Neural crest cell (in vitro differentiated cells): ENCODE measurements at regions not wholly inside any gene's neighbourhood (a gene's known extent, or its start where the extent isn't known, plus 50 kb on each side); places are given as distances from the start of the nearest gene placed in this dataset.
"Not testable (repeated sequence)": the region's sequence is repeated elsewhere in the genome, so short reads cannot be mapped to it uniquely, and the experiment has no call there.

Source experiments
- DNase-seq: peaks from one replicate; pipeline ENCODE4 v3.0.0; 2021; ENCODE audit warnings: low read depth, mixed read lengths, low spot score
- H3K27ac Mint-ChIP-seq: one replicate; pipeline ENCODE4 v1.8.0; 2021; ENCODE audit warnings: mild to moderate bottlenecking, mixed read lengths; ENCODE audit not compliant: unreplicated experiment
- H3K27me3 Mint-ChIP-seq: 2 replicates; pipeline ENCODE4 v1.8.0; 2021; ENCODE audit warnings: low read depth, mild to moderate bottlenecking, mixed read lengths
- H3K36me3 Mint-ChIP-seq: 2 replicates; pipeline ENCODE4 v1.8.0; 2021; ENCODE audit warnings: low read depth, mild to moderate bottlenecking, mixed read lengths
- H3K4me1 Mint-ChIP-seq: 2 replicates; pipeline ENCODE4 v1.8.0; 2021; ENCODE audit warnings: mixed read lengths
- H3K4me3 Mint-ChIP-seq: one replicate; pipeline ENCODE4 v1.8.0; 2021; ENCODE audit warnings: mild to moderate bottlenecking, mixed read lengths
- H3K9me3 Mint-ChIP-seq: 2 replicates; pipeline ENCODE4 v1.8.0; 2021; ENCODE audit warnings: mixed read lengths
- TF ChIP-seq, protein P1 (sequence below): fragments of 200-600 bp; sonication (generic); conservative IDR thresholded peaks from 2 replicates; pipeline ENCODE4 v1.5.0; 2021; ENCODE audit warnings: antibody characterized with exemption, mild to moderate bottlenecking

GRCh38 chr9:90167914-90168313, 474.7 kb downstream of the DIRAS2 start:
- no peak overlapping the region for H3K4me3 Mint-ChIP-seq
- H3K27ac Mint-ChIP-seq: no peak overlapping the region
- no peaks in the 10 kb centered on the region for H3K9me3 Mint-ChIP-seq
- H3K36me3 Mint-ChIP-seq: no peaks in the 10 kb centered on the region
- no peaks in the 10 kb centered on the region for H3K27me3 Mint-ChIP-seq
- peaks cover 4% of the 10 kb centered on the region for H3K4me1 Mint-ChIP-seq
- TF ChIP-seq, protein P1, sequence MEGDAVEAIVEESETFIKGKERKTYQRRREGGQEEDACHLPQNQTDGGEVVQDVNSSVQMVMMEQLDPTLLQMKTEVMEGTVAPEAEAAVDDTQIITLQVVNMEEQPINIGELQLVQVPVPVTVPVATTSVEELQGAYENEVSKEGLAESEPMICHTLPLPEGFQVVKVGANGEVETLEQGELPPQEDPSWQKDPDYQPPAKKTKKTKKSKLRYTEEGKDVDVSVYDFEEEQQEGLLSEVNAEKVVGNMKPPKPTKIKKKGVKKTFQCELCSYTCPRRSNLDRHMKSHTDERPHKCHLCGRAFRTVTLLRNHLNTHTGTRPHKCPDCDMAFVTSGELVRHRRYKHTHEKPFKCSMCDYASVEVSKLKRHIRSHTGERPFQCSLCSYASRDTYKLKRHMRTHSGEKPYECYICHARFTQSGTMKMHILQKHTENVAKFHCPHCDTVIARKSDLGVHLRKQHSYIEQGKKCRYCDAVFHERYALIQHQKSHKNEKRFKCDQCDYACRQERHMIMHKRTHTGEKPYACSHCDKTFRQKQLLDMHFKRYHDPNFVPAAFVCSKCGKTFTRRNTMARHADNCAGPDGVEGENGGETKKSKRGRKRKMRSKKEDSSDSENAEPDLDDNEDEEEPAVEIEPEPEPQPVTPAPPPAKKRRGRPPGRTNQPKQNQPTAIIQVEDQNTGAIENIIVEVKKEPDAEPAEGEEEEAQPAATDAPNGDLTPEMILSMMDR: no peak
- DNase-seq: no peak

DNA sequence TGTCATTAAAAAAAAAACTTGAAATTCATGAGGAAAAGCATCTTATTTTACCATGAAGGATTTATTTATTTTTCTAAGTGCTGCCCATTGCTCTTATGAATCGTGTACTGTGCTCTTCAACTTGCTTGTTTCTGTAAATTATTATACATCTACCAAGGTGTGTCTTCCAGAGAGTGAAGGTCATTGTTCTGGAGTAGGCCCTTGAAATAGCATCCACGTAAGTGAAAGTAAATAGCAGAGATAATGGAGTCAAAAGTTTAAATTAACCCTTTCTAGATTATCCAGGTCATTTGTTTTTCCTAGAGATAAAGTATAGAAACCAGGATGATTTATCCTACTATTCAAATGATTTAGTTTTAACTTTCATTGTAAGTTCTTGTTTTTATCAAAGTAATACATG, 473.1 kb downstream of the DIRAS2 start:
- no peak overlapping the region for H3K4me3 Mint-ChIP-seq
- peaks cover 4% of the 10 kb centered on the region for H3K4me1 Mint-ChIP-seq
- no peaks in the 10 kb centered on the region for H3K9me3 Mint-ChIP-seq
- no peak overlapping the region for H3K27ac Mint-ChIP-seq
- H3K27me3 Mint-ChIP-seq: no peaks in the 10 kb centered on the region
- no peak for DNase-seq
- TF ChIP-seq, protein P1: no peak
- H3K36me3 Mint-ChIP-seq: no peaks in the 10 kb centered on the region

DNA sequence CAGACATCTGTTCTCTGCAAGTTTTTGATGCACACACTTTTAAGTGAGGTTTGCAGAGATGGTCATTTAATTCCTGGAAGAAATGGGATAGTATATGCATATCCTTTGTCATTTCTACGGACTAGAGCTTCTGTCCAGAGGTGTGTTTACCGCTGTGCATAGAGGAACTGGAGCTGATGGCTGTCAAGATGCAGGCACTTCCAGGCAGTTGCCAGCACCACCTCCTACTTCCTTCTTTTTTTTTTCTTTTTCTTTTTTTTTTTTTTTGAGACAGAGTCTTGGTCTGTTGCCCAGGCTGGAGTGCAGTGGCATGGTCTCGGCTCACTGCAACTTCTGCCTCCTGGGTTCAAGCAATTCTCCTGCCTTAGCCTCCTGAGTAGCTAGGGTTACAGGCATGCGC, 468.7 kb downstream of the DIRAS2 start:
- not testable (repeated sequence) for DNase-seq, H3K27me3 Mint-ChIP-seq, H3K4me1 Mint-ChIP-seq, H3K4me3 Mint-ChIP-seq, H3K36me3 Mint-ChIP-seq, H3K27ac Mint-ChIP-seq, H3K9me3 Mint-ChIP-seq

GRCh38 chr9:90174346-90174745, 468.3 kb downstream of the DIRAS2 start:
- not testable (repeated sequence) for DNase-seq, H3K27me3 Mint-ChIP-seq, H3K4me3 Mint-ChIP-seq, H3K9me3 Mint-ChIP-seq, H3K36me3 Mint-ChIP-seq, H3K4me1 Mint-ChIP-seq, H3K27ac Mint-ChIP-seq

DNA sequence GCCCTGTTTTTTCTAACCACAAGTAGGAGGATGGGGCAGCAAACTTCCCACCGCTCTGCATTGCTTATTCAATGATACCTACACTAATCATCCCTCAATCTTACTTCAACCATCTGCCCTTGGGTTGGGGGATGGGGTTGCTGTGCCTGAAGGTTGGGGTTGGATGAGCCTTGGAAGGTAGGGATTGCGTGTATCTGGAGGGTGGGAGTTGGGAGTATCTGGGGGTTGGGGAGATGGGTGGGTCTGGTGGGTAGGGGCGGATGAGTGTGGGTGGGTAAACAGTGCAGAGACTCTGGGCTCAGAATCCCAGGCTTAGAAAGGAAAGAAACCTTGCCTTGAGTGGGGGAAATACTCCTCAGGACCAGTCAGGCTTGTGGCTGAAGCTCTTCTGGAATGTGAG, 467.4 kb downstream of the DIRAS2 start:
- H3K27me3 Mint-ChIP-seq: no peaks in the 10 kb centered on the region
- H3K27ac Mint-ChIP-seq: no peak overlapping the region
- H3K4me3 Mint-ChIP-seq: no peak overlapping the region
- TF ChIP-seq, protein P1: no peak
- H3K36me3 Mint-ChIP-seq: no peaks in the 10 kb centered on the region
- peaks cover 4% of the 10 kb centered on the region for H3K4me1 Mint-ChIP-seq
- no peaks in the 10 kb centered on the region for H3K9me3 Mint-ChIP-seq
- DNase-seq: no peak

DNA sequence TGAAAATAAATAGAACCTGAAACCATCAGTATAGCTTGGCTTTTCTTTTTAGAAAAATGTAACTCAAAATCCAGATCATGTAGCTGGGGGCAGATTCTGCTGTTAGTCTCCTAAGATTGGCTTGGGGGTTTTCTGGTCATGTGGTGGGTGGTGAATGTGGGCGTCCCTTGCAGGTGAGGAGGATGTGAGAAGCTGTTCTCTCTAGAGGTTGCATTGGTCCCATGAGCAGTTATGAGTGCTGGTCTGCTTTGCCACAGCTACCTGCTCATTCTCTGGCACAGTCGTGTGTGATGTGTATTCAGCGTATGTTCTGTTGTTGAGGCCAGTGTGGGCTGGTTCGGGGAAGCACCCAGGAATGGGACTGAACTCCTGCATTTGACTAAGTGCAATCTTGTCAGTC, 466.8 kb downstream of the DIRAS2 start:
- Mint-ChIP-seq H3K36me3 (no peaks in the 10 kb centered on the region), H3K4me3 (no peak overlapping the region), H3K27ac (no peak overlapping the region), H3K9me3 (no peaks in the 10 kb centered on the region), H3K27me3 (no peaks in the 10 kb centered on the region), H3K4me1 (peaks cover 4% of the 10 kb centered on the region)
- DNase-seq: no peak
- TF ChIP-seq, protein P1: no peak

DNA sequence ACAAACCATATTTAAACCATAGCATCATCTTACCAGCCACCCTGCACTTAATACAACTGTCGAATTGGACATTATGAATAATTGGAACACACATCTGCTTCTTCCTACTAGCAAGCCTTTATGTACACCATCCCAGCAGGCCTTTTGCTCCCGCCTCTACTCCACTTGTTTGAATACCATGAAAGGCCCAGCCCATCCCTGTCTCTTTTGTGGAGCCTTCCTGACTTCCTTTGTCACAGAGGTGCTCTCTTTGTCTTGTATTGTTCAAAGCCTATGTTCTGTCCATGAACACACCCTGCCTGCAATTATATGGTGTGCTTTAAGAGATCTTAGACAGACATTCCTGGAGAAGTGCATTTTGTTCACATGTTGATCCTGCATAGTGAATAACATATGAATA, 465.7 kb downstream of the DIRAS2 start:
- no peaks in the 10 kb centered on the region for H3K36me3 Mint-ChIP-seq
- H3K27ac Mint-ChIP-seq: no peak overlapping the region
- H3K4me3 Mint-ChIP-seq: no peak overlapping the region
- peaks cover 4% of the 10 kb centered on the region for H3K4me1 Mint-ChIP-seq
- H3K27me3 Mint-ChIP-seq: no peaks in the 10 kb centered on the region
- TF ChIP-seq, protein P1: no peak
- no peak for DNase-seq
- no peaks in the 10 kb centered on the region for H3K9me3 Mint-ChIP-seq
